ENCODE measurements at regions not wholly inside any gene's neighbourhood (a gene's known extent, or its start where the extent isn't known, plus 50 kb on each side); places are given as distances from the start of the nearest gene placed in this dataset.

GRCh38 chr13:29926098-29926476 is 75.7 kb upstream of the UBL3 start:
- TF ChIP-seq USF1 (IDR thresholded peaks at IDR 0.05) (no peak), MAX (IDR thresholded peaks at IDR 0.05) (no peak), RAD21 (IDR thresholded peaks at IDR 0.05; ENCODE audit: low read depth) (no peak), TAF1 (IDR thresholded peaks at IDR 0.05; ENCODE audit: low read depth) (no peak)

Data from Ishikawa (cell line).